ENCODE measurements at regions not wholly inside any gene's neighbourhood (a gene's known extent, or its start where the extent isn't known, plus 50 kb on each side); places are given as distances from the start of the nearest gene placed in this dataset.

- DNase-seq (ENCODE audit: low read depth) = no peak
- TF ChIP-seq CTCF (conservative IDR thresholded peaks at IDR 0.05; ENCODE audit: low read length) = no peak
- no peak overlapping the region for H3K4me3 ChIP-seq (ENCODE audit: low read length)
Observed at GRCh38 chr6:166041277-166041676, 126.4 kb downstream of the TBXT start.

- no peak overlapping the region for H3K4me3 ChIP-seq (ENCODE audit: low read length)
- DNase-seq (ENCODE audit: low read depth) = no peak
- no peak for TF ChIP-seq CTCF (conservative IDR thresholded peaks at IDR 0.05; ENCODE audit: low read length)
Observed at GRCh38 chr6:166040292-166040691, 127.4 kb downstream of the TBXT start.

GRCh38 chr6:166036316-166037095 lies 131.1 kb downstream of the TBXT start:
- no peak for TF ChIP-seq CTCF (conservative IDR thresholded peaks at IDR 0.05; ENCODE audit: low read length)
- DNase-seq (ENCODE audit: low read depth) = no peak
- H3K4me3 ChIP-seq (ENCODE audit: low read length) = no peak overlapping the region

GRCh38 chr6:166032366-166033200 lies 135.1 kb downstream of the TBXT start:
- peak; percentile 95 for DNase-seq (ENCODE audit: low read depth)
- H3K4me3 ChIP-seq (ENCODE audit: low read length) = peak overlapping the region; percentile 11; the same call in 1 of the 2 replicates
- TF ChIP-seq CTCF (conservative IDR thresholded peaks at IDR 0.05; ENCODE audit: low read length) = peak; percentile 58

GRCh38 chr6:166031275-166031674 lies 136.4 kb downstream of the TBXT start:
- no peak for TF ChIP-seq CTCF (conservative IDR thresholded peaks at IDR 0.05; ENCODE audit: low read length)
- no peak overlapping the region for H3K4me3 ChIP-seq (ENCODE audit: low read length)
- no peak for DNase-seq (ENCODE audit: low read depth)

GRCh38 chr6:166029506-166029905 lies 138.1 kb downstream of the TBXT start:
- no peak overlapping the region for H3K4me3 ChIP-seq (ENCODE audit: low read length)
- no peak for TF ChIP-seq CTCF (conservative IDR thresholded peaks at IDR 0.05; ENCODE audit: low read length)
- DNase-seq (ENCODE audit: low read depth) = no peak

Data from AG10803 (cell line).